ENCODE measurements at regions not wholly inside any gene's neighbourhood (a gene's known extent, or its start where the extent isn't known, plus 50 kb on each side); places are given as distances from the start of the nearest gene placed in this dataset.

- TF ChIP-seq CEBPB (IDR thresholded peaks at IDR 0.05; ENCODE audit: low read depth) (no peak), EGR1 (IDR thresholded peaks at IDR 0.05; ENCODE audit: low read depth) (no peak), POLR2AphosphoS5 (IDR thresholded peaks at IDR 0.05; ENCODE audit: low read depth, low read length) (no peak), CTCF (IDR thresholded peaks at IDR 0.05 in 2 of 3, conservative IDR thresholded peaks at IDR 0.05 in 1 of 3; ENCODE audit: borderline replicate concordance in 1 of 3, insufficient read depth in 1 of 3, low read depth in 2 of 3, low read length in 2 of 3) (no peak), POLR2A (IDR thresholded peaks at IDR 0.05; ENCODE audit: borderline replicate concordance, extremely low read depth, insufficient read depth, insufficient read length) (no peak)
These were observed 645.1 kb upstream of the SETBP1 start for GRCh38 chr18:44035554-44035953.

Measured in HCT116 (cell line).